Uterus (tissue), 3 donors: ENCODE measurements at regions not wholly inside any gene's neighbourhood (a gene's known extent, or its start where the extent isn't known, plus 50 kb on each side); places are given as distances from the start of the nearest gene placed in this dataset.

Experiments
- DNase-seq, 2 donors: peaks; one replicate each; pipeline ENCODE4 v3.0.0-alpha.2; 2019 to 2020
- H3K27ac ChIP-seq, 2 donors: fragments of 200-600 bp; sonication (generic); 1 replicate in 1 of 2; 2 replicates in 1 of 2; pipeline ENCODE4 v1.5.1; 2016 to 2018
- H3K27me3 ChIP-seq, 2 donors: fragments of 200-600 bp; sonication (generic); one replicate each; pipeline ENCODE4 v1.5.1; 2018 to 2019; ENCODE audit warnings: control low read depth in 1 of 2
- H3K36me3 ChIP-seq, 2 donors: fragments of 200-600 bp; sonication (generic); one replicate each; pipeline ENCODE4 v1.5.1; 2019; ENCODE audit warnings: control low read depth in 1 of 2
- H3K4me1 ChIP-seq, 2 donors: fragments of 200-600 bp; sonication (generic); one replicate each; pipeline ENCODE4 v1.5.1; 2018 to 2019; ENCODE audit warnings: control low read depth in 1 of 2
- H3K4me3 ChIP-seq, 2 donors: fragments of 200-600 bp; sonication (generic); 1 replicate in 1 of 2; 2 replicates in 1 of 2; pipeline ENCODE4 v1.5.1; 2018 to 2019; ENCODE audit warnings: mild to moderate bottlenecking in 1 of 2
- H3K9me3 ChIP-seq, 2 donors: fragments of 200-600 bp; sonication (generic); one replicate each; pipeline ENCODE4 v1.5.1; 2019; ENCODE audit warnings: control low read depth in 1 of 2
- CTCF ChIP-seq, 4 experiments: fragments of 200-600 bp in 2 of 4; fragments of 450-650 bp in 2 of 4; sonication (generic) in 2 of 4; IDR thresholded peaks; one replicate each; pipeline ENCODE4 v1.5.1; 2016 to 2019; ENCODE audit warnings: antibody characterized with exemption in 4 of 4, mild to moderate bottlenecking in 2 of 4, moderate library complexity in 1 of 4
- POLR2A ChIP-seq, 2 donors: fragments of 450-650 bp; IDR thresholded peaks; one replicate each; pipeline ENCODE4 v1.6.1; 2016; ENCODE audit warnings: antibody characterized with exemption in 2 of 2, mild to moderate bottlenecking in 1 of 2, moderate library complexity in 1 of 2
- intact Hi-C: fragments of 100-400 bp; cut with DNase I; formaldehyde crosslinking; loops from one replicate; pipeline ENCODE4 v1.15.1; 2023; ENCODE audit warnings: low total_unique reads
- donor health status: DM: yes; HTN: yes; CAD: no.

- Histone ChIP-seq H3K4me1 (peaks cover under 1 to 5% of the 10 kb centered on the region in 2 donors), H3K4me3 (no peak overlapping the region), H3K27me3 (no peaks in the 10 kb centered on the region), H3K27ac (peak overlapping the region; percentile 77 to 86), H3K9me3 (no peaks in the 10 kb centered on the region), H3K36me3 (no peaks in the 10 kb centered on the region)
- intact Hi-C loops = loop anchor here (10.0 kb wide), 1 partner anchor 225 kb away; the partner anchor contains the start of gene SLC24A3
- TF ChIP-seq POLR2A (IDR thresholded peaks at IDR 0.05) = no peak
- TF ChIP-seq CTCF (IDR thresholded peaks at IDR 0.05) = peak in 1 of 4 experiments; percentile 6
- DNase-seq = peak; percentile 80 to 92
Observed at GRCh38 chr20:18989736-18990474, 176.3 kb downstream of the SCP2D1 start.

GRCh38 chr20:18991012-18991411 lies 177.4 kb downstream of the SCP2D1 start:
- H3K27ac ChIP-seq = peak overlapping the region; percentile 65 to 86
- intact Hi-C loops = no loop called here
- H3K4me1 ChIP-seq = peaks cover 0 to 5% of the 10 kb centered on the region in 2 donors
- no peaks in the 10 kb centered on the region for H3K27me3 ChIP-seq
- H3K4me3 ChIP-seq = no peak overlapping the region
- TF ChIP-seq POLR2A (IDR thresholded peaks at IDR 0.05) (no peak), CTCF (IDR thresholded peaks at IDR 0.05) (no peak)
- no peak for DNase-seq
- no peaks in the 10 kb centered on the region for H3K36me3 ChIP-seq
- no peaks in the 10 kb centered on the region for H3K9me3 ChIP-seq

GRCh38 chr20:18992418-18992817 lies 178.8 kb downstream of the SCP2D1 start:
- Histone ChIP-seq H3K9me3 (no peaks in the 10 kb centered on the region), H3K4me3 (no peak overlapping the region)
- intact Hi-C loops = no loop called here

GRCh38 chr20:18995455-18995854 lies 181.9 kb downstream of the SCP2D1 start:
- Histone ChIP-seq H3K4me1 (no peaks in the 10 kb centered on the region), H3K9me3 (no peaks in the 10 kb centered on the region), H3K27me3 (no peaks in the 10 kb centered on the region), H3K27ac (no peak overlapping the region), H3K4me3 (no peak overlapping the region), H3K36me3 (no peaks in the 10 kb centered on the region)
- intact Hi-C loops = no loop called here
- DNase-seq = peak in 1 of 2 donors; percentile 12
- TF ChIP-seq CTCF (IDR thresholded peaks at IDR 0.05) = no peak
- no peak for TF ChIP-seq POLR2A (IDR thresholded peaks at IDR 0.05)

More at GRCh38 chr20:18992418-18992817, 178.8 kb downstream of the SCP2D1 start:
- DNase-seq = peak in 1 of 2 donors; percentile 15
- H3K27ac ChIP-seq = peak overlapping the region in 1 of 2 donors; percentile 86
- no peak for TF ChIP-seq CTCF (IDR thresholded peaks at IDR 0.05)
- no peak for TF ChIP-seq POLR2A (IDR thresholded peaks at IDR 0.05)
- no peaks in the 10 kb centered on the region for H3K27me3 ChIP-seq
- H3K36me3 ChIP-seq = no peaks in the 10 kb centered on the region
- H3K4me1 ChIP-seq = no peaks in the 10 kb centered on the region

- intact Hi-C loops = no loop called here
- no peak for TF ChIP-seq CTCF (IDR thresholded peaks at IDR 0.05)
- no peak overlapping the region for H3K4me3 ChIP-seq
- no peaks in the 10 kb centered on the region for H3K9me3 ChIP-seq
- H3K36me3 ChIP-seq = no peaks in the 10 kb centered on the region
- H3K27ac ChIP-seq = no peak overlapping the region
- DNase-seq = peak in 1 of 2 donors; percentile 8
- no peaks in the 10 kb centered on the region for H3K27me3 ChIP-seq
- H3K4me1 ChIP-seq = no peaks in the 10 kb centered on the region
Observed at GRCh38 chr20:18999086-18999485, 185.5 kb downstream of the SCP2D1 start.
